HCT116 (cell line): ENCODE measurements at regions not wholly inside any gene's neighbourhood (a gene's known extent, or its start where the extent isn't known, plus 50 kb on each side); places are given as distances from the start of the nearest gene placed in this dataset.

Experiments
- ATAC-seq: fragments of 200-7000 bp; cut with Tn5 transposase; 2 replicates; pipeline ENCODE4 v1.9.1; 2020; ENCODE audit warnings: mild to moderate bottlenecking, moderate library complexity
- BruUV-seq: library from RNA; stranded (reverse); fragments of 400-500 nt; replicated peaks from 2 replicates; lab custom pipeline; 2021; lab: Mats Ljungman, UMichigan
- CTCF ChIA-PET: fragments of 300-600 bp; sonication (Branson Sonifier 250); formaldehyde crosslinking; loops from one replicate; lab custom pipeline; 2021; ENCODE audit warnings: antibody characterized with exemption; lab: Charles Lee
- POLR2A ChIA-PET: fragments of 300-600, 350-600 bp; sonication (Branson Sonifier 250); formaldehyde crosslinking; loops from one replicate; lab custom pipeline; 2021; ENCODE audit warnings: antibody characterized with exemption; lab: Charles Lee
- RAD21 ChIA-PET, 2 experiments: fragments of 300-600 bp; sonication (Branson Sonifier 250); formaldehyde crosslinking; loops; one replicate each; lab custom pipeline; 2023; ENCODE audit warnings: low total read pairs in 2 of 2; ENCODE audit not compliant: uncharacterized antibody in 2 of 2, unreplicated experiment in 2 of 2, low non-redundant PET in 1 of 2; lab: Charles Lee
- DNase-seq: peaks from one replicate; pipeline ENCODE4 v3.0.0-alpha.2; 2010; ENCODE audit warnings: low read depth, low spot score
- H2AFZ ChIP-seq: fragments of 200-600 bp; shearing (Covaris generic), sonication (generic); 2 replicates; pipeline ENCODE4 v1.6.1; 2017; ENCODE audit warnings: low read depth, mixed run types, mixed read lengths, antibody characterized with exemption, low read length; ENCODE audit not compliant: poor library complexity, severe bottlenecking
- H3K27ac ChIP-seq: 2 replicates; pipeline ENCODE4 v1.5.1; 2012; ENCODE audit warnings: low read depth, low read length
- H3K27me3 ChIP-seq: fragments of 200-600 bp; sonication (generic); 2 replicates; pipeline ENCODE4 v1.6.1; 2016; ENCODE audit warnings: mixed run types, low read length, mixed read lengths; ENCODE audit not compliant: insufficient read depth
- H3K36me3 ChIP-seq, 2 experiments: fragments of 200-500 bp in 1 of 2; fragments of 200-600 bp in 1 of 2; sonication (Bioruptor generic) in 1 of 2; sonication (generic) in 1 of 2; 2 replicates each; pipeline versions ENCODE4 v1.5.1 to v1.6.1; 2014 to 2016; ENCODE audit warnings: low read length in 2 of 2, inconsistent platforms in 1 of 2, mixed read lengths in 1 of 2, mixed run types in 1 of 2; ENCODE audit not compliant: insufficient read depth in 2 of 2, control insufficient read depth in 1 of 2
- H3K4me1 ChIP-seq, 2 experiments: fragments of 200-600 bp in 1 of 2; sonication (generic) in 1 of 2; 2 replicates each; pipeline versions ENCODE4 v1.5.1 to v1.6.1; 2012 to 2017; ENCODE audit warnings: low read length in 2 of 2, inconsistent platforms in 1 of 2, mild to moderate bottlenecking in 1 of 2, mixed read lengths in 1 of 2, mixed run types in 1 of 2, moderate library complexity in 1 of 2; ENCODE audit not compliant: insufficient read depth in 2 of 2, control insufficient read depth in 1 of 2
- H3K4me2 ChIP-seq: fragments of 200-600 bp; sonication (generic); 2 replicates; pipeline ENCODE4 v1.6.1; 2017; ENCODE audit warnings: mixed run types, low read length, mixed read lengths
- H3K4me3 ChIP-seq, 2 experiments: fragments of 200-600 bp in 1 of 2; sonication (generic) in 1 of 2; replicated peaks in 1 of 2; 2 replicates each; pipeline ENCODE4 v1.5.1; 2011 to 2016; ENCODE audit warnings: low read length in 2 of 2, control low read depth in 1 of 2, low read depth in 1 of 2, mild to moderate bottlenecking in 1 of 2, mixed read lengths in 1 of 2, mixed run types in 1 of 2
- H3K79me2 ChIP-seq: fragments of 200-600 bp; sonication (generic); 2 replicates; pipeline ENCODE4 v1.6.1; 2017; ENCODE audit warnings: mild to moderate bottlenecking, mixed run types, low read length, moderate library complexity, mixed read lengths; ENCODE audit not compliant: insufficient read depth
- H3K9ac ChIP-seq: fragments of 200-600 bp; sonication (generic); 2 replicates; pipeline ENCODE4 v1.6.1; 2016; ENCODE audit warnings: low read length, mixed read lengths
- H3K9me2 ChIP-seq: fragments of 200-600 bp; sonication (generic), shearing (Covaris generic); 2 replicates; pipeline ENCODE4 v1.6.1; 2017; ENCODE audit warnings: mixed run types, mild to moderate bottlenecking, moderate library complexity; ENCODE audit not compliant: insufficient read depth
- H3K9me3 ChIP-seq, 2 experiments: fragments of 200-500 bp in 1 of 2; fragments of 200-600 bp in 1 of 2; sonication (Bioruptor generic) in 1 of 2; sonication (generic) in 1 of 2; 2 replicates each; pipeline ENCODE4 v1.6.1; 2014 to 2017; ENCODE audit warnings: low read length in 2 of 2, mixed read lengths in 2 of 2, inconsistent platforms in 1 of 2, low read depth in 1 of 2, mild to moderate bottlenecking in 1 of 2, mixed run types in 1 of 2, moderate library complexity in 1 of 2; ENCODE audit not compliant: control insufficient read depth in 1 of 2, insufficient read depth in 1 of 2
- H4K20me1 ChIP-seq: fragments of 200-600 bp; sonication (generic), shearing (Covaris generic); 2 replicates; pipeline ENCODE4 v1.6.1; 2017; ENCODE audit warnings: mixed run types, mild to moderate bottlenecking, moderate library complexity; ENCODE audit not compliant: insufficient read depth
- EZH2phosphoT487 ChIP-seq: fragments of 200-600 bp; IDR thresholded peaks from 2 replicates; pipeline ENCODE4 v1.6.1; 2018; ENCODE audit warnings: antibody characterized with exemption, borderline replicate concordance
- FOSL1 ChIP-seq: IDR thresholded peaks from 2 replicates; pipeline ENCODE4 v1.6.1; 2012; ENCODE audit warnings: low read depth
- JUND ChIP-seq: IDR thresholded peaks from 2 replicates; pipeline ENCODE4 v1.6.1; 2012
- RAD21 ChIP-seq: IDR thresholded peaks from 2 replicates; pipeline ENCODE4 v1.6.1; 2012; ENCODE audit warnings: low read depth, mild to moderate bottlenecking
- SIN3A ChIP-seq: IDR thresholded peaks from 2 replicates; pipeline ENCODE4 v1.6.1; 2012; ENCODE audit warnings: low read depth
- YY1 ChIP-seq: IDR thresholded peaks from 2 replicates; pipeline ENCODE4 v1.6.1; 2011; ENCODE audit warnings: low read length, low read depth, moderate library complexity, mild to moderate bottlenecking; ENCODE audit not compliant: insufficient replicate concordance; ENCODE audit errors: extremely low read depth
- intact Hi-C: fragments of 100-400 bp; cut with micrococcal nuclease; formaldehyde crosslinking; loops from 2 replicates; pipeline ENCODE4 v1.10.0; 2022
- TF ChIP-seq, protein P1 (sequence below): IDR thresholded peaks from 2 replicates; pipeline ENCODE4 v1.6.1; 2012
- TF ChIP-seq, protein P2 (sequence below), 3 experiments: fragments of 200-600 bp in 1 of 3; sonication (generic) in 1 of 3; IDR thresholded peaks in 2 of 3; conservative IDR thresholded peaks in 1 of 3; 2 replicates each; pipeline ENCODE4 v1.5.1; 2012 to 2017; ENCODE audit warnings: low read depth in 2 of 3, low read length in 2 of 3, antibody characterized with exemption in 1 of 3, borderline replicate concordance in 1 of 3, control low read depth in 1 of 3, mild to moderate bottlenecking in 1 of 3, mixed read lengths in 1 of 3, mixed run types in 1 of 3, moderate library complexity in 1 of 3; ENCODE audit not compliant: insufficient read depth in 1 of 3
- TF ChIP-seq, protein P3 (sequence below): IDR thresholded peaks from 2 replicates; pipeline ENCODE4 v1.6.1; 2012; ENCODE audit warnings: low read depth
- TF ChIP-seq, protein P4 (sequence below): IDR thresholded peaks from 2 replicates; pipeline ENCODE4 v1.6.1; 2012

DNA sequence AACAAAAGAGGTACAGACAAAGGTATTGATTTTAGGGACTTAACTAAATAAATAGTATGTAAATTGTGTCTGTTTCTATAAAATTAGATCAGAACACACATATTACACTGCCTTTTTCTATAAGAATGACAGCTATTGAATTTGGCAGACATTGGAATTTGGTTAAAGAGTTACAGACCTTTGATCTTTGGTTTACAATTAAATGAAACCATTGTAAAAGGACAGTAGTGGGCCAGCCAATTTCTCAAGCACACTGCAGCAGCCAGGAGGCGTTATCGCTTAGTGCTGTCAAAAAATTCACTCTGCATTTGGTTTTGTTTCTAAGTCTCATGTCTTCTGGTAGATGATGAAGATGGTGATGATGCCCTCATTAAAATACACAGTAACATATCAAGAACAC lies 175.9 kb downstream of the NR4A2 start:
- no peaks in the 10 kb centered on the region for H4K20me1 ChIP-seq
- H3K36me3 ChIP-seq: no peaks in the 10 kb centered on the region
- no peak overlapping the region for H3K4me2 ChIP-seq
- no TSS peak for BruUV-seq
- no peaks in the 10 kb centered on the region for H3K79me2 ChIP-seq
- H3K4me3 ChIP-seq: no peak overlapping the region
- intact Hi-C loops: no loop called here
- H3K9ac ChIP-seq: no peak overlapping the region
- H3K27me3 ChIP-seq: no peaks in the 10 kb centered on the region
- ChIA-PET RAD21 (no interaction called here), CTCF (no interaction called here), POLR2A (no interaction called here)
- no peaks in the 10 kb centered on the region for H3K9me3 ChIP-seq
- H3K4me1 ChIP-seq: no peaks in the 10 kb centered on the region
- H3K9me2 ChIP-seq: no peaks in the 10 kb centered on the region
- no peak for DNase-seq
- TF ChIP-seq, protein P1, sequence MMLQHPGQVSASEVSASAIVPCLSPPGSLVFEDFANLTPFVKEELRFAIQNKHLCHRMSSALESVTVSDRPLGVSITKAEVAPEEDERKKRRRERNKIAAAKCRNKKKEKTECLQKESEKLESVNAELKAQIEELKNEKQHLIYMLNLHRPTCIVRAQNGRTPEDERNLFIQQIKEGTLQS: no peak
- peak; percentile 58 for TF ChIP-seq RAD21
- no peak for TF ChIP-seq YY1
- no peak for TF ChIP-seq FOSL1
- TF ChIP-seq, protein P2, sequence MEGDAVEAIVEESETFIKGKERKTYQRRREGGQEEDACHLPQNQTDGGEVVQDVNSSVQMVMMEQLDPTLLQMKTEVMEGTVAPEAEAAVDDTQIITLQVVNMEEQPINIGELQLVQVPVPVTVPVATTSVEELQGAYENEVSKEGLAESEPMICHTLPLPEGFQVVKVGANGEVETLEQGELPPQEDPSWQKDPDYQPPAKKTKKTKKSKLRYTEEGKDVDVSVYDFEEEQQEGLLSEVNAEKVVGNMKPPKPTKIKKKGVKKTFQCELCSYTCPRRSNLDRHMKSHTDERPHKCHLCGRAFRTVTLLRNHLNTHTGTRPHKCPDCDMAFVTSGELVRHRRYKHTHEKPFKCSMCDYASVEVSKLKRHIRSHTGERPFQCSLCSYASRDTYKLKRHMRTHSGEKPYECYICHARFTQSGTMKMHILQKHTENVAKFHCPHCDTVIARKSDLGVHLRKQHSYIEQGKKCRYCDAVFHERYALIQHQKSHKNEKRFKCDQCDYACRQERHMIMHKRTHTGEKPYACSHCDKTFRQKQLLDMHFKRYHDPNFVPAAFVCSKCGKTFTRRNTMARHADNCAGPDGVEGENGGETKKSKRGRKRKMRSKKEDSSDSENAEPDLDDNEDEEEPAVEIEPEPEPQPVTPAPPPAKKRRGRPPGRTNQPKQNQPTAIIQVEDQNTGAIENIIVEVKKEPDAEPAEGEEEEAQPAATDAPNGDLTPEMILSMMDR (IDR thresholded peaks at IDR 0.05 in 2 of 3, conservative IDR thresholded peaks at IDR 0.05 in 1 of 3; ENCODE audit: borderline replicate concordance in 1 of 3, insufficient read depth in 1 of 3, low read depth in 2 of 3, low read length in 2 of 3): peak in 2 of 3 experiments; percentile 18 to 34; a peak in 2 of 6 replicates
- no peak for ATAC-seq
- no peak overlapping the region for H2AFZ ChIP-seq
- no peak overlapping the region for H3K27ac ChIP-seq

DNA sequence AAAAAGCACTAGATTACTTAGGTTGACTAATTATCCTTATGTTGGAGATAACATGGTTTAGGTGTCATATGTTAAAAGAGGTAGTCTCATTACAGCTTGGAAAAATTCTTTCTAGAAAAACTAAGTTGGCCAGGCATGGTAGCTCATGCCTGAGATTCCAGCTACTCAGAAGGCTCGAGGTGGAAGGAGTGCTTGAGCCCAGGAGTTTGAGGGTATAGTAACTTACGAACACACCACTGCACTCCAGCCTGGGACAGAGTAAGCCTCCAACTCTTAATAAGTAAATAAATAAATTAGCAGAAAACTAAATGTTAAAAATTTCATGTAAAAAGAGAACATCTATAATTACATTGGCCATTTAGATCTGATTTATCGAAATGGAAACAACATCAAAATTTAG lies 177.2 kb downstream of the NR4A2 start:
- TF ChIP-seq, protein P3, sequence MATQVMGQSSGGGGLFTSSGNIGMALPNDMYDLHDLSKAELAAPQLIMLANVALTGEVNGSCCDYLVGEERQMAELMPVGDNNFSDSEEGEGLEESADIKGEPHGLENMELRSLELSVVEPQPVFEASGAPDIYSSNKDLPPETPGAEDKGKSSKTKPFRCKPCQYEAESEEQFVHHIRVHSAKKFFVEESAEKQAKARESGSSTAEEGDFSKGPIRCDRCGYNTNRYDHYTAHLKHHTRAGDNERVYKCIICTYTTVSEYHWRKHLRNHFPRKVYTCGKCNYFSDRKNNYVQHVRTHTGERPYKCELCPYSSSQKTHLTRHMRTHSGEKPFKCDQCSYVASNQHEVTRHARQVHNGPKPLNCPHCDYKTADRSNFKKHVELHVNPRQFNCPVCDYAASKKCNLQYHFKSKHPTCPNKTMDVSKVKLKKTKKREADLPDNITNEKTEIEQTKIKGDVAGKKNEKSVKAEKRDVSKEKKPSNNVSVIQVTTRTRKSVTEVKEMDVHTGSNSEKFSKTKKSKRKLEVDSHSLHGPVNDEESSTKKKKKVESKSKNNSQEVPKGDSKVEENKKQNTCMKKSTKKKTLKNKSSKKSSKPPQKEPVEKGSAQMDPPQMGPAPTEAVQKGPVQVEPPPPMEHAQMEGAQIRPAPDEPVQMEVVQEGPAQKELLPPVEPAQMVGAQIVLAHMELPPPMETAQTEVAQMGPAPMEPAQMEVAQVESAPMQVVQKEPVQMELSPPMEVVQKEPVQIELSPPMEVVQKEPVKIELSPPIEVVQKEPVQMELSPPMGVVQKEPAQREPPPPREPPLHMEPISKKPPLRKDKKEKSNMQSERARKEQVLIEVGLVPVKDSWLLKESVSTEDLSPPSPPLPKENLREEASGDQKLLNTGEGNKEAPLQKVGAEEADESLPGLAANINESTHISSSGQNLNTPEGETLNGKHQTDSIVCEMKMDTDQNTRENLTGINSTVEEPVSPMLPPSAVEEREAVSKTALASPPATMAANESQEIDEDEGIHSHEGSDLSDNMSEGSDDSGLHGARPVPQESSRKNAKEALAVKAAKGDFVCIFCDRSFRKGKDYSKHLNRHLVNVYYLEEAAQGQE: no peak
- TF ChIP-seq FOSL1 (no peak), JUND (no peak), YY1 (no peak), EZH2phosphoT487 (no peak), RAD21 (no peak), SIN3A (no peak)
- TF ChIP-seq, protein P4, sequence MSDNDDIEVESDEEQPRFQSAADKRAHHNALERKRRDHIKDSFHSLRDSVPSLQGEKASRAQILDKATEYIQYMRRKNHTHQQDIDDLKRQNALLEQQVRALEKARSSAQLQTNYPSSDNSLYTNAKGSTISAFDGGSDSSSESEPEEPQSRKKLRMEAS: no peak
- TF ChIP-seq, all 23 proteins: peak for 0
- no peaks in the 10 kb centered on the region for H3K27me3 ChIP-seq
- H3K4me2 ChIP-seq: no peak overlapping the region
- DNase-seq: no peak
- no peak overlapping the region for H3K4me3 ChIP-seq
- ChIA-PET RAD21 (no interaction called here), POLR2A (no interaction called here), CTCF (no interaction called here)
- H3K27ac ChIP-seq: no peak overlapping the region
- intact Hi-C loops: no loop called here
- no TSS peak for BruUV-seq
- H2AFZ ChIP-seq: no peak overlapping the region
- no peaks in the 10 kb centered on the region for H3K79me2 ChIP-seq
- no peaks in the 10 kb centered on the region for H4K20me1 ChIP-seq
- no peaks in the 10 kb centered on the region for H3K9me2 ChIP-seq
- H3K4me1 ChIP-seq: no peaks in the 10 kb centered on the region
- H3K9me3 ChIP-seq: no peaks in the 10 kb centered on the region
- no peak overlapping the region for H3K9ac ChIP-seq
- no peak for ATAC-seq
- H3K36me3 ChIP-seq: no peaks in the 10 kb centered on the region
